HCT116 (cell line): ENCODE measurements at regions not wholly inside any gene's neighbourhood (a gene's known extent, or its start where the extent isn't known, plus 50 kb on each side); places are given as distances from the start of the nearest gene placed in this dataset.

Experiments
- ATAC-seq: fragments of 200-7000 bp; cut with Tn5 transposase; 2 replicates; pipeline ENCODE4 v1.9.1; 2020; ENCODE audit warnings: mild to moderate bottlenecking, moderate library complexity
- BruUV-seq: library from RNA; stranded (reverse); fragments of 400-500 nt; replicated peaks from 2 replicates; lab custom pipeline; 2021; lab: Mats Ljungman, UMichigan
- CTCF ChIA-PET: fragments of 300-600 bp; sonication (Branson Sonifier 250); formaldehyde crosslinking; loops from one replicate; lab custom pipeline; 2021; ENCODE audit warnings: antibody characterized with exemption; lab: Charles Lee
- POLR2A ChIA-PET: fragments of 300-600, 350-600 bp; sonication (Branson Sonifier 250); formaldehyde crosslinking; loops from one replicate; lab custom pipeline; 2021; ENCODE audit warnings: antibody characterized with exemption; lab: Charles Lee
- RAD21 ChIA-PET, 2 experiments: fragments of 300-600 bp; sonication (Branson Sonifier 250); formaldehyde crosslinking; loops; one replicate each; lab custom pipeline; 2023; ENCODE audit warnings: low total read pairs in 2 of 2; ENCODE audit not compliant: uncharacterized antibody in 2 of 2, unreplicated experiment in 2 of 2, low non-redundant PET in 1 of 2; lab: Charles Lee
- DNase-seq: peaks from one replicate; pipeline ENCODE4 v3.0.0-alpha.2; 2010; ENCODE audit warnings: low read depth, low spot score
- H2AFZ ChIP-seq: fragments of 200-600 bp; shearing (Covaris generic), sonication (generic); 2 replicates; pipeline ENCODE4 v1.6.1; 2017; ENCODE audit warnings: low read depth, mixed run types, mixed read lengths, antibody characterized with exemption, low read length; ENCODE audit not compliant: poor library complexity, severe bottlenecking
- H3K27ac ChIP-seq: 2 replicates; pipeline ENCODE4 v1.5.1; 2012; ENCODE audit warnings: low read depth, low read length
- H3K27me3 ChIP-seq: fragments of 200-600 bp; sonication (generic); 2 replicates; pipeline ENCODE4 v1.6.1; 2016; ENCODE audit warnings: mixed run types, low read length, mixed read lengths; ENCODE audit not compliant: insufficient read depth
- H3K36me3 ChIP-seq, 2 experiments: fragments of 200-500 bp in 1 of 2; fragments of 200-600 bp in 1 of 2; sonication (Bioruptor generic) in 1 of 2; sonication (generic) in 1 of 2; 2 replicates each; pipeline versions ENCODE4 v1.5.1 to v1.6.1; 2014 to 2016; ENCODE audit warnings: low read length in 2 of 2, inconsistent platforms in 1 of 2, mixed read lengths in 1 of 2, mixed run types in 1 of 2; ENCODE audit not compliant: insufficient read depth in 2 of 2, control insufficient read depth in 1 of 2
- H3K4me1 ChIP-seq, 2 experiments: fragments of 200-600 bp in 1 of 2; sonication (generic) in 1 of 2; 2 replicates each; pipeline versions ENCODE4 v1.5.1 to v1.6.1; 2012 to 2017; ENCODE audit warnings: low read length in 2 of 2, inconsistent platforms in 1 of 2, mild to moderate bottlenecking in 1 of 2, mixed read lengths in 1 of 2, mixed run types in 1 of 2, moderate library complexity in 1 of 2; ENCODE audit not compliant: insufficient read depth in 2 of 2, control insufficient read depth in 1 of 2
- H3K4me2 ChIP-seq: fragments of 200-600 bp; sonication (generic); 2 replicates; pipeline ENCODE4 v1.6.1; 2017; ENCODE audit warnings: mixed run types, low read length, mixed read lengths
- H3K4me3 ChIP-seq, 2 experiments: fragments of 200-600 bp in 1 of 2; sonication (generic) in 1 of 2; replicated peaks in 1 of 2; 2 replicates each; pipeline ENCODE4 v1.5.1; 2011 to 2016; ENCODE audit warnings: low read length in 2 of 2, control low read depth in 1 of 2, low read depth in 1 of 2, mild to moderate bottlenecking in 1 of 2, mixed read lengths in 1 of 2, mixed run types in 1 of 2
- H3K79me2 ChIP-seq: fragments of 200-600 bp; sonication (generic); 2 replicates; pipeline ENCODE4 v1.6.1; 2017; ENCODE audit warnings: mild to moderate bottlenecking, mixed run types, low read length, moderate library complexity, mixed read lengths; ENCODE audit not compliant: insufficient read depth
- H3K9ac ChIP-seq: fragments of 200-600 bp; sonication (generic); 2 replicates; pipeline ENCODE4 v1.6.1; 2016; ENCODE audit warnings: low read length, mixed read lengths
- H3K9me2 ChIP-seq: fragments of 200-600 bp; sonication (generic), shearing (Covaris generic); 2 replicates; pipeline ENCODE4 v1.6.1; 2017; ENCODE audit warnings: mixed run types, mild to moderate bottlenecking, moderate library complexity; ENCODE audit not compliant: insufficient read depth
- H3K9me3 ChIP-seq, 2 experiments: fragments of 200-500 bp in 1 of 2; fragments of 200-600 bp in 1 of 2; sonication (Bioruptor generic) in 1 of 2; sonication (generic) in 1 of 2; 2 replicates each; pipeline ENCODE4 v1.6.1; 2014 to 2017; ENCODE audit warnings: low read length in 2 of 2, mixed read lengths in 2 of 2, inconsistent platforms in 1 of 2, low read depth in 1 of 2, mild to moderate bottlenecking in 1 of 2, mixed run types in 1 of 2, moderate library complexity in 1 of 2; ENCODE audit not compliant: control insufficient read depth in 1 of 2, insufficient read depth in 1 of 2
- H4K20me1 ChIP-seq: fragments of 200-600 bp; sonication (generic), shearing (Covaris generic); 2 replicates; pipeline ENCODE4 v1.6.1; 2017; ENCODE audit warnings: mixed run types, mild to moderate bottlenecking, moderate library complexity; ENCODE audit not compliant: insufficient read depth
- CBX3 ChIP-seq: IDR thresholded peaks from 2 replicates; pipeline ENCODE4 v1.6.1; 2012; ENCODE audit warnings: low read depth
- EGR1 ChIP-seq: IDR thresholded peaks from 2 replicates; pipeline ENCODE4 v1.6.1; 2012; ENCODE audit warnings: low read depth
- ELF1 ChIP-seq: IDR thresholded peaks from 2 replicates; pipeline ENCODE4 v1.6.1; 2012; ENCODE audit warnings: low read depth, borderline replicate concordance
- EZH2 ChIP-seq: fragments of 200-600 bp; sonication (generic); IDR thresholded peaks from 2 replicates; pipeline ENCODE4 v1.6.1; 2017; ENCODE audit warnings: antibody characterized with exemption, mixed run types
- FOSL1 ChIP-seq: IDR thresholded peaks from 2 replicates; pipeline ENCODE4 v1.6.1; 2012; ENCODE audit warnings: low read depth
- JUND ChIP-seq: IDR thresholded peaks from 2 replicates; pipeline ENCODE4 v1.6.1; 2012
- MAX ChIP-seq: IDR thresholded peaks from 2 replicates; pipeline ENCODE4 v1.6.1; 2012
- RAD21 ChIP-seq: IDR thresholded peaks from 2 replicates; pipeline ENCODE4 v1.6.1; 2012; ENCODE audit warnings: low read depth, mild to moderate bottlenecking
- REST ChIP-seq: IDR thresholded peaks from 2 replicates; pipeline ENCODE4 v1.6.1; 2012; ENCODE audit warnings: low read depth
- SIN3A ChIP-seq: IDR thresholded peaks from 2 replicates; pipeline ENCODE4 v1.6.1; 2012; ENCODE audit warnings: low read depth
- SRF ChIP-seq: IDR thresholded peaks from 2 replicates; pipeline ENCODE4 v1.6.1; 2012; ENCODE audit warnings: low read depth
- TCF7L2 ChIP-seq: IDR thresholded peaks from 2 replicates; pipeline ENCODE4 v1.7.0; 2011; ENCODE audit warnings: borderline replicate concordance, inconsistent platforms; ENCODE audit not compliant: insufficient read depth, insufficient read length; ENCODE audit errors: extremely low read depth
- YY1 ChIP-seq: IDR thresholded peaks from 2 replicates; pipeline ENCODE4 v1.6.1; 2011; ENCODE audit warnings: low read length, low read depth, moderate library complexity, mild to moderate bottlenecking; ENCODE audit not compliant: insufficient replicate concordance; ENCODE audit errors: extremely low read depth
- ZNF274 ChIP-seq: fragments of 200-500 bp; sonication (Bioruptor generic); IDR thresholded peaks from 2 replicates; pipeline ENCODE4 v1.6.1; 2014; ENCODE audit warnings: mild to moderate bottlenecking, low read depth, low read length, inconsistent platforms
- intact Hi-C: fragments of 100-400 bp; cut with micrococcal nuclease; formaldehyde crosslinking; loops from 2 replicates; pipeline ENCODE4 v1.10.0; 2022

DNA sequence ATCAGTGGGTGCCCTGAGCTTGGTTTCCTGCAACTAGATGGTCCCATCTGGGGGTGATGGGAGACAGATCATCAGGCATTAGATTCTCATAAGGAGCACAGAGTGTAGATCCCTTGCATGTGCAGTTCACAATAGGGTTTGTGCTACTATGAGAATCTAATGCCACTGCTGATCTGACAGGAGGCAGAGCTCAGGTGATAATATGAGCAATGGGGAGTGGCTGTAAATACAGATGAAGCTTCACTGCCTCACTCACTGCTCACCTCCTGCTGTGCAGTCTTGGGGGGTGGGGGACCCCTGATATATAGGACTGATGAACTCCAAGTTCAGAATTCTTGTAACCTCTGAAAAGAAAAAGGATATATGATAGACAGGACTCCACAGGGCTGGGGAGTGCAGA lies 108.0 kb downstream of the RIN2 start:
- no peaks in the 10 kb centered on the region for H3K36me3 ChIP-seq
- ATAC-seq, result no peak
- H3K4me3 ChIP-seq, result no peak overlapping the region
- H3K4me1 ChIP-seq, result no peaks in the 10 kb centered on the region
- DNase-seq, result no peak
- no peaks in the 10 kb centered on the region for H3K9me3 ChIP-seq
- ChIA-PET CTCF (no interaction called here), RAD21 (no interaction called here), POLR2A (no interaction called here)
- H4K20me1 ChIP-seq, result no peaks in the 10 kb centered on the region
- no peak overlapping the region for H3K4me2 ChIP-seq
- H3K9ac ChIP-seq, result no peak overlapping the region
- no peaks in the 10 kb centered on the region for H3K79me2 ChIP-seq
- no peak for TF ChIP-seq FOSL1
- no peak for TF ChIP-seq TCF7L2
- TF ChIP-seq EZH2, result no peak
- TF ChIP-seq JUND, result no peak
- TF ChIP-seq REST, result no peak
- TF ChIP-seq SIN3A, result no peak
- TF ChIP-seq ELF1, result no peak
- no peak for TF ChIP-seq SRF
- no peak overlapping the region for H3K27ac ChIP-seq
- no peak overlapping the region for H2AFZ ChIP-seq
- H3K9me2 ChIP-seq, result no peaks in the 10 kb centered on the region
- intact Hi-C loops, result no loop called here
- H3K27me3 ChIP-seq, result no peaks in the 10 kb centered on the region
- no TSS peak for BruUV-seq

- H4K20me1 ChIP-seq, result no peaks in the 10 kb centered on the region
- H3K27ac ChIP-seq, result no peak overlapping the region
- no peaks in the 10 kb centered on the region for H3K9me3 ChIP-seq
- no peak overlapping the region for H2AFZ ChIP-seq
- no peaks in the 10 kb centered on the region for H3K79me2 ChIP-seq
- ChIA-PET RAD21 (no interaction called here), POLR2A (no interaction called here), CTCF (no interaction called here)
- no peak overlapping the region for H3K4me3 ChIP-seq
- H3K4me1 ChIP-seq, result no peaks in the 10 kb centered on the region
- no peaks in the 10 kb centered on the region for H3K27me3 ChIP-seq
- BruUV-seq, result no TSS peak
- H3K9ac ChIP-seq, result no peak overlapping the region
- intact Hi-C loops, result no loop called here
- H3K9me2 ChIP-seq, result no peaks in the 10 kb centered on the region
- no peak for ATAC-seq
- H3K36me3 ChIP-seq, result no peaks in the 10 kb centered on the region
- H3K4me2 ChIP-seq, result no peak overlapping the region
- no peak for DNase-seq
- no peak for TF ChIP-seq EGR1
- no peak for TF ChIP-seq YY1
- TF ChIP-seq MAX, result no peak
- TF ChIP-seq CBX3, result no peak
- no peak for TF ChIP-seq RAD21
- TF ChIP-seq REST, result no peak
- no peak for TF ChIP-seq ZNF274
These were observed 109.0 kb downstream of the RIN2 start for GRCh38 chr20:19867074-19867473.
